GM19455 (cell line): ENCODE measurements at regions not wholly inside any gene's neighbourhood (a gene's known extent, or its start where the extent isn't known, plus 50 kb on each side); places are given as distances from the start of the nearest gene placed in this dataset.
"Not testable (repeated sequence)": the region's sequence is repeated elsewhere in the genome, so short reads cannot be mapped to it uniquely, and the experiment has no call there.

Source experiments
- ATAC-seq: cut with Tn5 transposase; IDR thresholded peaks from one replicate; pipeline ENCODE4 v1.9.1; 2021; ENCODE audit not compliant: unreplicated experiment

GRCh38 chr2:87348556-87348955 lies 326.9 kb upstream of the PLGLB1 start:
- ATAC-seq: not testable (repeated sequence)

- not testable (repeated sequence) for ATAC-seq
Measured at GRCh38 chr2:87349006-87349405, 327.4 kb upstream of the PLGLB1 start.

- ATAC-seq: not testable (repeated sequence)
Measured at GRCh38 chr2:87352178-87352934, 330.7 kb upstream of the PLGLB1 start.

GRCh38 chr2:87353408-87353807 lies 331.8 kb upstream of the PLGLB1 start:
- ATAC-seq: not testable (repeated sequence)

GRCh38 chr2:87354102-87354501 lies 332.5 kb upstream of the PLGLB1 start:
- not testable (repeated sequence) for ATAC-seq

GRCh38 chr2:87360250-87360649 lies 338.6 kb upstream of the PLGLB1 start:
- not testable (repeated sequence) for ATAC-seq

- ATAC-seq: not testable (repeated sequence)
Measured at GRCh38 chr2:87360927-87361326, 339.3 kb upstream of the PLGLB1 start.

- not testable (repeated sequence) for ATAC-seq
Measured at GRCh38 chr2:87361805-87362204, 340.2 kb upstream of the PLGLB1 start.

GRCh38 chr2:87364379-87364778 lies 342.7 kb upstream of the PLGLB1 start:
- not testable (repeated sequence) for ATAC-seq

- not testable (repeated sequence) for ATAC-seq
Measured at GRCh38 chr2:87365038-87365437, 343.4 kb upstream of the PLGLB1 start.

GRCh38 chr2:87386063-87386560 lies 361.8 kb upstream of the PLGLB2 start:
- not testable (repeated sequence) for ATAC-seq

- ATAC-seq: not testable (repeated sequence)
Measured at GRCh38 chr2:87395784-87396183, 352.1 kb upstream of the PLGLB2 start.

- ATAC-seq: not testable (repeated sequence)
Measured at GRCh38 chr2:87396551-87397265, 351.2 kb upstream of the PLGLB2 start.

GRCh38 chr2:87397276-87398065 lies 350.4 kb upstream of the PLGLB2 start:
- not testable (repeated sequence) for ATAC-seq

GRCh38 chr2:87398567-87399305 lies 349.2 kb upstream of the PLGLB2 start:
- ATAC-seq: not testable (repeated sequence)

GRCh38 chr2:87401726-87402345 lies 346.1 kb upstream of the PLGLB2 start:
- no peak for ATAC-seq

GRCh38 chr2:87403893-87404175 lies 344.1 kb upstream of the PLGLB2 start:
- no peak for ATAC-seq

- not testable (repeated sequence) for ATAC-seq
Measured at GRCh38 chr2:87404411-87405255, 343.3 kb upstream of the PLGLB2 start.

GRCh38 chr2:87405531-87406216 lies 342.2 kb upstream of the PLGLB2 start:
- not testable (repeated sequence) for ATAC-seq
